ENCODE measurements at regions not wholly inside any gene's neighbourhood (a gene's known extent, or its start where the extent isn't known, plus 50 kb on each side); places are given as distances from the start of the nearest gene placed in this dataset.

- no peak for TF ChIP-seq EZH2 (IDR thresholded peaks at IDR 0.05; ENCODE audit: borderline replicate concordance)
- TF ChIP-seq, protein P1, sequence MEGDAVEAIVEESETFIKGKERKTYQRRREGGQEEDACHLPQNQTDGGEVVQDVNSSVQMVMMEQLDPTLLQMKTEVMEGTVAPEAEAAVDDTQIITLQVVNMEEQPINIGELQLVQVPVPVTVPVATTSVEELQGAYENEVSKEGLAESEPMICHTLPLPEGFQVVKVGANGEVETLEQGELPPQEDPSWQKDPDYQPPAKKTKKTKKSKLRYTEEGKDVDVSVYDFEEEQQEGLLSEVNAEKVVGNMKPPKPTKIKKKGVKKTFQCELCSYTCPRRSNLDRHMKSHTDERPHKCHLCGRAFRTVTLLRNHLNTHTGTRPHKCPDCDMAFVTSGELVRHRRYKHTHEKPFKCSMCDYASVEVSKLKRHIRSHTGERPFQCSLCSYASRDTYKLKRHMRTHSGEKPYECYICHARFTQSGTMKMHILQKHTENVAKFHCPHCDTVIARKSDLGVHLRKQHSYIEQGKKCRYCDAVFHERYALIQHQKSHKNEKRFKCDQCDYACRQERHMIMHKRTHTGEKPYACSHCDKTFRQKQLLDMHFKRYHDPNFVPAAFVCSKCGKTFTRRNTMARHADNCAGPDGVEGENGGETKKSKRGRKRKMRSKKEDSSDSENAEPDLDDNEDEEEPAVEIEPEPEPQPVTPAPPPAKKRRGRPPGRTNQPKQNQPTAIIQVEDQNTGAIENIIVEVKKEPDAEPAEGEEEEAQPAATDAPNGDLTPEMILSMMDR (IDR thresholded peaks at IDR 0.05; ENCODE audit: poor library complexity), result no peak
Observed at GRCh38 chr1:100642826-100643225, 76.7 kb upstream of the VCAM1 start.
